ENCODE measurements at regions not wholly inside any gene's neighbourhood (a gene's known extent, or its start where the extent isn't known, plus 50 kb on each side); places are given as distances from the start of the nearest gene placed in this dataset.

DNA sequence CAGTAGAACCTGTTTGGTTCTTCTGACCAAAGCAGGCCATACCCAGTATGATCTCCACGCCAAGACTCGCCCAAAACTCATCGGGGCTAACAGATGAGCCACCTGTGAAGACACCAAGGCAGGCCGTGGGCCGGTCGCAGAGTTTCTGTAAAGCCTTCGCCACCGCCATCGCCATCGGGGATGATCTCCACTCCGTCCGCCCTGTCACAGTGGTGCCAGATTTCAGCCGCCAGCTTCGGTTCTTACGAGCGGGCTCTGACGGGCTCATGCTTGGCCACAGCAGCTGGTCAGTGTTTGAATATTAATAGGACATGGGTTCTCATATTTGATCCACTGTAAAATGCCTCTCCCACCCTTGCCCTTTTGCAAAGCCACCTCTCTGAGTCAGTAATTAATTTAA is 113.2 kb upstream of the TMEM132D start:
- DNase-seq (ENCODE audit: low spot score), result no peak
- ATAC-seq, result no peak

- no peak for DNase-seq (ENCODE audit: low spot score)
Observed at GRCh38 chr12:130017591-130018449, 114.0 kb upstream of the TMEM132D start.

GRCh38 chr12:130018614-130019013 is 114.8 kb upstream of the TMEM132D start:
- ATAC-seq (no peak), DNase-seq (ENCODE audit: low spot score) (no peak)

More at GRCh38 chr12:130017591-130018449, 114.0 kb upstream of the TMEM132D start:
- no peak for ATAC-seq

- DNase-seq (ENCODE audit: low spot score) (no peak), ATAC-seq (peak; percentile 82)
Observed at GRCh38 chr12:130026608-130027176, 122.9 kb upstream of the TMEM132D start.

DNA sequence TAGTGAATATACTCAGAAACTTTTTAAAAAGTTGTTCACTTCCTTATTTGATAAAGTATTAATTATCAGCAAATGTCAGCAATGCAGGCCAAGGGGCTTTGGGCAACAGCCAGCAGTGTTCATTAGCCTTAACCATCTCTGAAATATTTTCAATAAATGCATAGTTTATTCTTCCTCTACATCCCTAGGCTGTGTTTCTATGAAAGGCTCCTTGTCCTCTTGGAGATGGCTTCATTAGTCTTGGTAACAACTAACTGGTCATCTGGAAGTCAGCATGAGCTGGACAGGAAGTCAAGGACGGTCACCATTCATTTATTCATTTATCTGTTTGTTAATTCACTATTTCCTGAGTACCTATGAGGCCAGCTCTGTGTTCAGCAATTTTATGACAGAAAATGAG is 124.0 kb upstream of the TMEM132D start:
- no peak for ATAC-seq

GRCh38 chr12:130029151-130029550 is 125.3 kb upstream of the TMEM132D start:
- ATAC-seq (no peak), DNase-seq (ENCODE audit: low spot score) (no peak)

More for the DNA sequence above, 124.0 kb upstream of the TMEM132D start:
- DNase-seq (ENCODE audit: low spot score), result no peak

DNA sequence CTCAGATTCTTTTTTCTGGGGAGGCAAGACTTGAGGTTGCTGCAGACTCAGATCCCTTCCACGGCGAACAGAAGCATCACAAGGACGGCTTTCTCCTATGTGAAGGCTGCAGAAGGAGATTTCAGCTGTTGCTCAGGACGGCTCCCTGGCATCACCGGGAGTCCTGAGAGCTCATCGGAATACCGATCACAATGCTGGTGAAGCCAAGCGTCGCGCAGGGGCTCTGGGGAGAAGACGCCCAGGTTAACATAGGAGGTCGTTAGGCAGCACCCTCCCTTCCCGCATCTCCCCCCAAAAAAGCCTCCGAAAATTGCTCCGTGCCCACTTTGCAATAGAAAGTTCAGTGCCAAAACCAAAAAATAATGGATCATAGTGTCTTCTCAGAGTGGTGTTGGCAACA is 127.2 kb upstream of the TMEM132D start:
- ATAC-seq, result no peak
- no peak for DNase-seq (ENCODE audit: low spot score)

DNA sequence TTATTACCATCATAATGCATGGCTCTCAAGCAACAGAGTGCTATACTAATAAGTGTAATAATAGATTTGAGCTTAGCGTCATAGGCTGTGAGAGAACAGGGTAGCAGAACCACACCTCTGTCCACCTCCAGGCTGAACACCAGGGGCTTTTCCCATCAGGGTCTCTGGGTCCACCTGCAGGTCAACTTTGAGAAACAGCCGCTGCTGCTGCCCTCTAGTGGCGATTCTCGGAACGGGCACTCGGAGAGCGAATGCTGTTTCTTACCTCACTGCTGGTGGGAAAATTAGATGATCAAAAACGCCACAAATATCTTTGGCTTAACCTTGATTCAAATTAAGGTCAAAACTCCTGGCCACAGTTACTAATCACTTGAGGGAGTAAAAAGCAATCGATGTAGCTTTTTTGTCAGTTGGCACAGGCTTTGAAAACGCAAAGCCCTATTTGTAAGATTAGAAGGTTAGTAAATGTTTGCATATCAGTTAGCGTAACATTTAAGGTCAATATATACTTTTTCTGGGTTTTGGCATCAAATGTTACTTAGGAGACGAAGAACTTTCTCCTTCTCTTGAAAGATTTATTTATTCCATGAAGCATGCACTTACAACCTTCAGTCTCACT is 127.9 kb upstream of the TMEM132D start:
- peak; percentile 87 for ATAC-seq
- DNase-seq (ENCODE audit: low spot score), result peak; percentile 60

DNA sequence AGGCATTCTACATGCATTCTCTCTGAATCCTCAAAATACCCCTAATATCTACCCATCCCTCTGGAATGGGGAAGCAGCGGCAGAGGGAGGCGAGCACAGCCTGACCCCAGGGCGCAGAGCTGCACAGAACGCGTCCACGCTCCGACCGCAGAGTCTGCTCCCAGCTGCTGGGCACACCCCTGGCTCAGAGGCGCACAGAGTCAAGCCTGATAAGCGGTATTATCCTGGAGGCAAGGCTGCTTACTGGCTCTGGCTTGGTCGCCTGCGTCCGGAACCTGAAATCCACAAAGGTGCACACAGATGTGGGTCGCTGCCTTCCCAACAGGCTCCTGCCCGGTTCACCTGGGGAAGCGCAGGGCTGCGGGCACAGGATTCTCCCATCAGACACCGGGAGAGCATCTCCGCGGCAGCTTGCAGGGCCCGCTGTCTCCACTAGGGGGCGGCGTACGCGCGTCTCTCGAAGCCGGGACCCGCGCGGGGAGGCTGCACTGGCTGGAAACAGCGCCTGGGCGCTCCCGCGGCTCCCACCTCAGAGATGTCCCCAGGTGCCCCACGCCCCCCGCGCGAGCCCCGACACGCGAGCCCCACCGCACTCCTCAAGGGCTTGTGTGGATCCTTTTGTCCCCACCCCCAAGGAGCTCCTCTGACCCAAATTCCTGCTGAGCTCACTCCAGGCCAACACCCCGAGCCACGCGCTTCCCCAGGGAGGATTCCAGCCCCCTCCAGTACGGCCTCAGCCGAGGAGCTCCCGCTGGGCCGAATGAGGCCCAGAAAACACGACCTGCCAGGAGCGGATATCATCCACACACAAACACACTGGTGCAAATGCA is 120.1 kb upstream of the FZD10 start:
- DNase-seq (ENCODE audit: low spot score) (peak; percentile 58), ATAC-seq (peak; percentile 71)

GRCh38 chr12:130043685-130044406 is 118.4 kb upstream of the FZD10 start:
- ATAC-seq, result peak; percentile 74
- peak; percentile 69 for DNase-seq (ENCODE audit: low spot score)

DNA sequence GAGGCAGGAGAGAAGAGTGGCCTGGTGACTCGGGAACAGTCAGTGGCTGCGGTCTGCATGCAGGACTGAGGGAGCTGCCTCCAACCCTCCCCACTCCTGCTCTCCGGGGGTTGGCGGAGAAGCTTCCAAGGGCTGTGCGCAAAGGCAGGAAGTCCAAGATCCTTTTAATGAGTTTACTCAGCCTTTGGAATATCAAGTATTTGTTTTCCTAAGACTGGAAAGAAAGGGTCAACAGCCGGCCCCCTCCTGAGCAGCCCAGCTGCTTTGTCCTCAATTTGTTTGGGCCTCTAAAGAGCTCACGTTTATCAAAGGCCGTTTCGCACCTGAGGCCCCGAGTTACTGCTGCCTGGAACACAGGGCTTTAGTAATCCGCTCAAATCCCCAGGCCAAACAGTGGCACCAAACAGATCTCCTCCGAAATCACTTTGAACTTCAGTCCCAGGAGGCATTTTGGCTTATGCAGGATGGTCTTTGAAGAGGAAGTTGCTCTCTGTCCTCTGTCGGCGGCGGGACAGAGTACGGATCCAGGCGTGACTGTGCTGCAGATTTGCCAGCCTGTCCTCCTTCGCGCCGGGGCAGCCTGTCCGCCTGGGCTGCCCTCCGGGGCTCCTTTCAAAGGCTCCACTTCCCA is 117.2 kb upstream of the FZD10 start:
- peak; percentile 63 for DNase-seq (ENCODE audit: low spot score)
- ATAC-seq, result peak; percentile 71

DNA sequence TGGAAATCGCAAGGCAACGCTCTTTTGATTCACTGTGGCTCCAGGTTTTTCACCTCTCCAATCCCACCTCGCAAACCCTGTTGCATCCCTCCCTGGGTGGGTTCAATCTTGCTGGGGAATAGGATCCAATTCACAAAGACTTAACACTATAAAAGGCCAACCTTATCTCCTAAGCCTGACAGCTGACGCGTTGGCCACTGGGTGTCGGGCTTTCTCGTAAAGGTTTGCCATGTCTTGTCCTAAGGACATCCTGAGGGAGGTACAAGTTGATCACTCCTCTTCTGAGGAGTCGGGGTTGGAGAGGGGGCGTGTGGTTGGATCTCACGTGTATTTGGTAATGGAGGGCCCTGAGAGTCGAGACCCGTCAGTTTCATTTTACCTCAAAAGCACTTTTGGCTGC is 112.6 kb upstream of the FZD10 start:
- DNase-seq (ENCODE audit: low spot score), result no peak

GRCh38 chr12:130051900-130052299 is 110.4 kb upstream of the FZD10 start:
- no peak for ATAC-seq
- no peak for DNase-seq (ENCODE audit: low spot score)

More for the DNA sequence above, 112.6 kb upstream of the FZD10 start:
- no peak for ATAC-seq

GRCh38 chr12:130053651-130054069 is 108.6 kb upstream of the FZD10 start:
- ATAC-seq, result peak; percentile 13
- DNase-seq (ENCODE audit: low spot score), result no peak

- no peak for DNase-seq (ENCODE audit: low spot score)
- no peak for ATAC-seq
Observed at GRCh38 chr12:130054803-130055202, 107.5 kb upstream of the FZD10 start.

GRCh38 chr12:130058926-130059472 is 103.3 kb upstream of the FZD10 start:
- DNase-seq (ENCODE audit: low spot score) (no peak), ATAC-seq (no peak)

GRCh38 chr12:130063866-130064265 is 98.4 kb upstream of the FZD10 start:
- no peak for DNase-seq (ENCODE audit: low spot score)
- no peak for ATAC-seq

GRCh38 chr12:130064999-130065398 is 97.3 kb upstream of the FZD10 start:
- no peak for DNase-seq (ENCODE audit: low spot score)
- no peak for ATAC-seq

- DNase-seq (ENCODE audit: low spot score), result no peak
Observed at GRCh38 chr12:130066742-130067141, 95.5 kb upstream of the FZD10 start.

DNA sequence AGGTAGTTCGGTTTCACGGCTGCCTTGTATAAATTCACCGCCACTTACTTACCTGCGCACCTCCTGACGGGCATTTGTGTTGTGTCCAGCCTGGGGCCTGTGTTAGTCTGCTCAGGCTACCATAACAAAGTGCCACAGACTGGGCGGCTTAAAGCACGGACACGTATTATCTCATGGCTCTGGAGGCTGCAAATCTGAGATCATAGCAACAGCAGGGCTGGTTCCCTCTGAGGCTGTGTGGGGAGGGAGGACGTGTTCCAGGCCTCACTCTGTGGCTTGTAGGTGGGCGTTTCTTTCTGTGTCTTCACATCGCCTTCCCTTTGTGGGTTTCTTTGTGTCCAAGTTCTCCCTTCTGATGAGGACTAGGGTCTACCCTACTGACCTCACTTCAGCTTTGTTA is 93.5 kb upstream of the FZD10 start:
- no peak for DNase-seq (ENCODE audit: low spot score)
- ATAC-seq, result no peak

More at GRCh38 chr12:130066742-130067141, 95.5 kb upstream of the FZD10 start:
- ATAC-seq, result no peak

All from left lobe of liver (tissue), 2 donors.